Heart left ventricle (tissue), 16 donors: ENCODE measurements at regions not wholly inside any gene's neighbourhood (a gene's known extent, or its start where the extent isn't known, plus 50 kb on each side); places are given as distances from the start of the nearest gene placed in this dataset.

Experiments used
- ATAC-seq, 4 donors: fragments of 200-7000 bp; cut with Tn5 transposase; one replicate each; pipeline ENCODE4 v1.9.1; 2020 to 2022; ENCODE audit warnings: moderate library complexity in 4 of 4, mild to moderate bottlenecking in 3 of 4, moderate number of reproducible peaks in 1 of 4
- DNase-seq, 5 donors: peaks; one replicate each; pipeline ENCODE4 v3.0.0-alpha.2; 2020
- H3K27ac ChIP-seq, 12 donors: fragments of 200-600 bp; sonication (generic) in 4 of 12; one replicate each; pipeline versions ENCODE4 v1.5.0 to v1.8.0; 2016 to 2022; ENCODE audit warnings: mild to moderate bottlenecking in 2 of 12
- H3K27me3 ChIP-seq, 9 donors: fragments of 200-600 bp; sonication (generic) in 2 of 9; one replicate each; pipeline versions ENCODE4 v1.5.1 to v1.8.0; 2016 to 2022; ENCODE audit warnings: mild to moderate bottlenecking in 3 of 9
- H3K36me3 ChIP-seq, 9 donors: fragments of 200-600 bp; sonication (generic) in 2 of 9; one replicate each; pipeline versions ENCODE4 v1.5.0 to v1.8.0; 2018 to 2022; ENCODE audit warnings: mild to moderate bottlenecking in 2 of 9
- H3K4me1 ChIP-seq, 12 donors: fragments of 200-600 bp; sonication (generic) in 4 of 12; one replicate each; pipeline versions ENCODE4 v1.5.0 to v1.8.0; 2016 to 2022; ENCODE audit warnings: mild to moderate bottlenecking in 3 of 12
- H3K4me3 ChIP-seq, 12 donors: fragments of 200-600 bp; sonication (generic) in 4 of 12; one replicate each; pipeline versions ENCODE4 v1.5.0 to v1.8.0; 2017 to 2022; ENCODE audit warnings: mild to moderate bottlenecking in 9 of 12, moderate library complexity in 4 of 12
- H3K9me3 ChIP-seq, 12 donors: fragments of 200-600 bp; sonication (generic) in 4 of 12; one replicate each; pipeline versions ENCODE4 v1.5.0 to v1.8.0; 2016 to 2022; ENCODE audit warnings: mild to moderate bottlenecking in 1 of 12
- CTCF ChIP-seq, 12 donors: fragments of 200-600 bp; sonication (generic) in 4 of 12; IDR thresholded peaks; one replicate each; pipeline versions ENCODE4 v1.5.0 to v1.8.0; 2018 to 2022; ENCODE audit warnings: antibody characterized with exemption in 12 of 12, mild to moderate bottlenecking in 5 of 12
- POLR2A ChIP-seq, 2 donors: fragments of 450-650 bp; IDR thresholded peaks; one replicate each; pipeline ENCODE4 v1.6.1; 2017; ENCODE audit warnings: antibody characterized with exemption in 2 of 2, mild to moderate bottlenecking in 2 of 2, moderate library complexity in 2 of 2
- WGBS, 4 donors: extraction: QIAGEN DNeasy Blood & Tissue Kit in 2 of 4; methylation state at CpG; one replicate each; pipeline versions ENCODE4 v1.1.5 to v1.1.7; 2013 to 2018; 5-methylcytosine and 5-hydroxymethylcytosine counted together
- intact Hi-C, 10 donors: fragments of 100-400 bp; cut with DNase I; formaldehyde crosslinking; loops; one replicate each; pipeline versions ENCODE4 v1.11.1 to v1.14.2; 2022
- donor health status: ischemic (EF 13 %, LVEDD 7.1; RV severe dilation, severe dysfunction).
- donor health status: healthy with polysubstance abuse.
- donor health status: DM: no; HTN: yes; CAD: no.
- donor health status: DM: no; HTN: no; CAD: no.
- donor health status: ischemic (EF 25% LVEDD 6.9; RV normal size, moderate dysfunction).
- donor health status: ischemic (EF 25% LVEDD 5.7; RV mildly dilated, moderate dysfunction).
- donor health status: healthy.
- donor health status: DM: yes; HTN: yes; CAD: no.
- donor health status: ischemic (EF 35%, LVEDD 5.7; RV mildly dilated, moderate dysfunction).
- donor health status: nonischemic (EF 11% LVEDD 7.7; RV severe dilation, severe dysfunction).
- donor health status: DM: yes; HTN: yes; CAD: no.
- donor health status: PGD.
- donor health status: ischemic (EF 29% LVEDD 5.4; RV normal size, mild dysfunction).
- donor health status: nonischemic (EF 23%, LVEDD 6.1; RV moderate dilation, normal function).

- no peak overlapping the region for H3K4me3 ChIP-seq
- H3K9me3 ChIP-seq: no peaks in the 10 kb centered on the region
- WGBS, 4 donors: 34 to 38% (median 35%) methylated on average over 7 of the region's 7 CpGs
- intact Hi-C loops: no loop called here
- H3K27ac ChIP-seq: no peak overlapping the region
- ATAC-seq (no peak), DNase-seq (no peak)
- H3K4me1 ChIP-seq: no peaks in the 10 kb centered on the region
- H3K27me3 ChIP-seq: no peaks in the 10 kb centered on the region
- TF ChIP-seq POLR2A (IDR thresholded peaks at IDR 0.05): no peak
- no peak for TF ChIP-seq CTCF (IDR thresholded peaks at IDR 0.05)
- no peaks in the 10 kb centered on the region for H3K36me3 ChIP-seq
Measured at GRCh38 chr5:27315363-27316270, 277.2 kb upstream of the CDH9 start.

GRCh38 chr5:27313549-27313948 lies 275.2 kb upstream of the CDH9 start:
- no peak overlapping the region for H3K27ac ChIP-seq
- 52 to 64% (median 56%) methylated on average over 4 of the region's 4 CpGs for WGBS, 4 donors

DNA sequence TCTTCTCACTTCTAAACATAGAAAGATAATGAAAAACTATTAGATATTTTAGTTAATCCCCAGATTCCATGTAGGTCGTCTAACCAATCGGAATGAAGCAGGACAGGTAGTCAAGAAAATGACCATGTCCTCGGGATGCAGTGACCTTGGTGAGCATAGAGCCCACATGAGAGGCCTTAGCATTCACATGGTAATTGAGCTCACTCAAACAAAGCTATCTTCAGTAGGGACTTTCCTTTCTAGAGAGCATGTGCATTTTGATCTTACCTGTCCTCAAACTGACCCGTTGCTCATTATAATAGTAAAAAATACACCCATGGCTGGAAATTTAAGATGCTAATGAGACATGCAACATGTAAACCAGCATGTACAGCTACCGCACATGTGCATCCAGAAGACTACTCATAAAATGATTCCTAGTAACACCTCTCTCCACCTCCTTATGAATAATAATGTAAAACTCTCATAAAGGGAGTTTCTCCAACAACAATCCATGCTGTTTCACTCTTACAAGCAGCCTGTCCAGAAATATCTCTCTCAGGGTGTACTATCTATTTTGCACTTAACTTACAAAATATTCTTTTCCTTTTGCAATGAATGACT lies 274.0 kb upstream of the CDH9 start:
- no peaks in the 10 kb centered on the region for H3K36me3 ChIP-seq
- no peak overlapping the region for H3K27ac ChIP-seq
- intact Hi-C loops: no loop called here
- ATAC-seq (no peak), DNase-seq (no peak)
- H3K9me3 ChIP-seq: no peaks in the 10 kb centered on the region
- 75 to 82% (median 80%) methylated on average over 5 of the region's 5 CpGs for WGBS, 4 donors
- no peaks in the 10 kb centered on the region for H3K4me1 ChIP-seq
- H3K27me3 ChIP-seq: no peaks in the 10 kb centered on the region
- TF ChIP-seq CTCF (IDR thresholded peaks at IDR 0.05): no peak
- no peak for TF ChIP-seq POLR2A (IDR thresholded peaks at IDR 0.05)
- H3K4me3 ChIP-seq: no peak overlapping the region

More at GRCh38 chr5:27313549-27313948, 275.2 kb upstream of the CDH9 start:
- no peaks in the 10 kb centered on the region for H3K9me3 ChIP-seq
- intact Hi-C loops: no loop called here
- ATAC-seq: no peak
- no peaks in the 10 kb centered on the region for H3K36me3 ChIP-seq
- H3K4me3 ChIP-seq: no peak overlapping the region
- no peaks in the 10 kb centered on the region for H3K27me3 ChIP-seq
- DNase-seq: no peak
- no peaks in the 10 kb centered on the region for H3K4me1 ChIP-seq
- TF ChIP-seq CTCF (IDR thresholded peaks at IDR 0.05) (no peak), POLR2A (IDR thresholded peaks at IDR 0.05) (no peak)

DNA sequence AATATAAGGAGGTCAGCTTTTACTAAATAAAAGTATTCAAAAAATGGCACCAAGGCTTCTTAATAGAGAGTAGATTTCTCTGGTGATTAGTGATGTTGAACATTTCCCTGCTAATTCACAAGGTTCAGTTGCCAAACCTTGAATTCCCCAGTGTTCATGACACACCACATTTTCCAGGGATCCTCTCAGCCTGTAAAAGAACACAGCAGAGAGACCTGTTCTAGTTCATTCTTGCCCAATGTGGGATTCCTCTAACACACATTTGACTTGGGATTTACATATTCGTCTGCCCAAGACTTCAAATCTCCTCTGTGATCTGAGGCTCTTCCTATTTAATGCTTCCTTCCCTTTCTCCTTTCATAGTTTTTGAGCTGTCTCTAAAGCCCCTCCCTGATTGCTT lies 273.2 kb upstream of the CDH9 start:
- no peak for ATAC-seq
- H3K36me3 ChIP-seq: no peaks in the 10 kb centered on the region
- no peak overlapping the region for H3K4me3 ChIP-seq
- 45 to 53% (median 48%) methylated on average over 1 of the region's 1 CpG for WGBS, 4 donors
- H3K9me3 ChIP-seq: no peaks in the 10 kb centered on the region
- H3K4me1 ChIP-seq: no peaks in the 10 kb centered on the region
- H3K27me3 ChIP-seq: no peaks in the 10 kb centered on the region
- no peak for DNase-seq
- TF ChIP-seq POLR2A (IDR thresholded peaks at IDR 0.05) (no peak), CTCF (IDR thresholded peaks at IDR 0.05) (no peak)
- H3K27ac ChIP-seq: no peak overlapping the region
- intact Hi-C loops: no loop called here
